ENCODE measurements at regions not wholly inside any gene's neighbourhood (a gene's known extent, or its start where the extent isn't known, plus 50 kb on each side); places are given as distances from the start of the nearest gene placed in this dataset.
A peak's percentile ranks its signal among the peaks of the same experiment; 100 is the strongest.

GRCh38 chrX:36950495-36951253, 57.5 kb upstream of the FAM47C start:
- Mint-ChIP-seq H3K27ac (ENCODE audit: unreplicated experiment) (no peak overlapping the region), H3K4me3 (ENCODE audit: low read depth, unreplicated experiment) (no peak overlapping the region), H3K9me3 (ENCODE audit: low read depth, unreplicated experiment) (no peaks in the 10 kb centered on the region), H3K27me3 (ENCODE audit: unreplicated experiment) (no peaks in the 10 kb centered on the region), H3K36me3 (ENCODE audit: insufficient read depth, unreplicated experiment) (no peaks in the 10 kb centered on the region), H3K4me1 (ENCODE audit: low read depth, unreplicated experiment) (peaks cover under 1% of the 10 kb centered on the region)
- CTCF ChIA-PET: no interaction called here
- intact Hi-C loops (cut with micrococcal nuclease; ENCODE audit: unreplicated experiment): no loop called here
- TF ChIP-seq CTCF (IDR thresholded peaks at IDR 0.05; ENCODE audit: unreplicated experiment): no peak
- no peak for DNase-seq
- no TSS peak for BruUV-seq (replicated peaks)

GRCh38 chrX:36957425-36958328, 50.5 kb upstream of the FAM47C start:
- H3K4me1 Mint-ChIP-seq (ENCODE audit: low read depth, unreplicated experiment): peaks cover 13% of the 10 kb centered on the region
- no peak for TF ChIP-seq CTCF (IDR thresholded peaks at IDR 0.05; ENCODE audit: unreplicated experiment)
- no peaks in the 10 kb centered on the region for H3K27me3 Mint-ChIP-seq (ENCODE audit: unreplicated experiment)
- DNase-seq: peak; percentile 62
- intact Hi-C loops (cut with micrococcal nuclease; ENCODE audit: unreplicated experiment): no loop called here
- CTCF ChIA-PET: no interaction called here
- BruUV-seq (replicated peaks): no TSS peak
- H3K9me3 Mint-ChIP-seq (ENCODE audit: low read depth, unreplicated experiment): no peaks in the 10 kb centered on the region
- H3K36me3 Mint-ChIP-seq (ENCODE audit: insufficient read depth, unreplicated experiment): no peaks in the 10 kb centered on the region
- no peak overlapping the region for H3K27ac Mint-ChIP-seq (ENCODE audit: unreplicated experiment)
- peak overlapping the region; percentile 64 for H3K4me3 Mint-ChIP-seq (ENCODE audit: low read depth, unreplicated experiment)

Data from Calu3 (cell line).